Endothelial cell of hepatic sinusoid (primary cell): ENCODE measurements at regions not wholly inside any gene's neighbourhood (a gene's known extent, or its start where the extent isn't known, plus 50 kb on each side); places are given as distances from the start of the nearest gene placed in this dataset.

Experiments
- in situ Hi-C: cut with HindIII; loops from 2 replicates; pipeline ENCODE4 v1.10.0; 2017; ENCODE audit warnings: low sequenced_read_pairs

- in situ Hi-C loops = no loop called here
Observed at GRCh38 chr2:171225989-171226388, 65.3 kb upstream of the TLK1 start.

- in situ Hi-C loops = no loop called here
Observed at GRCh38 chr2:171225302-171225980, 64.7 kb upstream of the TLK1 start.

GRCh38 chr2:171217330-171217729 lies 56.6 kb upstream of the TLK1 start:
- in situ Hi-C loops = no loop called here

GRCh38 chr2:171216631-171217030 lies 55.9 kb upstream of the TLK1 start:
- in situ Hi-C loops = no loop called here

- in situ Hi-C loops = no loop called here
Observed at GRCh38 chr2:171214093-171214492, 53.4 kb upstream of the TLK1 start.

GRCh38 chr2:171210864-171211431 lies 50.3 kb upstream of the TLK1 start:
- in situ Hi-C loops = no loop called here
